Liver (tissue), 8 donors: ENCODE measurements at regions not wholly inside any gene's neighbourhood (a gene's known extent, or its start where the extent isn't known, plus 50 kb on each side); places are given as distances from the start of the nearest gene placed in this dataset.

Source experiments
- DNase-seq: peaks from one replicate; pipeline ENCODE4 v3.0.0-alpha.2; 2017; ENCODE audit warnings: low spot score
- H3K27ac ChIP-seq, 2 donors: one replicate each; pipeline ENCODE4 v1.7.0; 2013; ENCODE audit warnings: inconsistent platforms in 2 of 2, low read length in 2 of 2, control low read depth in 1 of 2, low read depth in 1 of 2, mild to moderate bottlenecking in 1 of 2
- H3K27me3 ChIP-seq, 4 donors: one replicate each; pipeline versions ENCODE4 v1.6.1 to v1.7.0; 2013; ENCODE audit warnings: low read length in 3 of 4, inconsistent platforms in 1 of 4, mild to moderate bottlenecking in 1 of 4, moderate library complexity in 1 of 4; ENCODE audit not compliant: control insufficient read depth in 4 of 4, insufficient read depth in 4 of 4
- H3K36me3 ChIP-seq, 4 donors: one replicate each; pipeline versions ENCODE4 v1.6.1 to v1.7.0; 2013; ENCODE audit warnings: low read length in 3 of 4, mild to moderate bottlenecking in 3 of 4, low read depth in 1 of 4, moderate library complexity in 1 of 4; ENCODE audit not compliant: control insufficient read depth in 4 of 4, insufficient read depth in 3 of 4
- H3K4me1 ChIP-seq, 4 donors: one replicate each; pipeline versions ENCODE4 v1.6.1 to v1.7.0; 2013; ENCODE audit warnings: low read length in 3 of 4, mild to moderate bottlenecking in 3 of 4, moderate library complexity in 1 of 4; ENCODE audit not compliant: control insufficient read depth in 4 of 4, insufficient read depth in 4 of 4
- H3K4me3 ChIP-seq, 3 donors: one replicate each; pipeline versions ENCODE4 v1.6.1 to v1.7.0; 2013; ENCODE audit warnings: low read length in 3 of 3, control low read depth in 1 of 3, low read depth in 1 of 3, mild to moderate bottlenecking in 1 of 3
- H3K9ac ChIP-seq, 2 donors: one replicate each; pipeline ENCODE4 v1.7.0; 2013; ENCODE audit warnings: low read length in 2 of 2, mild to moderate bottlenecking in 2 of 2, moderate library complexity in 2 of 2, control low read depth in 1 of 2, low read depth in 1 of 2
- H3K9me3 ChIP-seq, 4 donors: one replicate each; pipeline versions ENCODE4 v1.6.1 to v1.7.0; 2013; ENCODE audit warnings: low read length in 3 of 4; ENCODE audit not compliant: control insufficient read depth in 4 of 4
- ATF3 ChIP-seq: IDR thresholded peaks from 2 replicates; pipeline ENCODE4 v1.6.1; 2016; ENCODE audit warnings: antibody characterized with exemption
- EGR1 ChIP-seq, 2 donors: IDR thresholded peaks; 2 replicates each; pipeline ENCODE4 v1.6.1; 2016 to 2018; ENCODE audit warnings: antibody characterized with exemption in 2 of 2, low read depth in 2 of 2
- FOXA1 ChIP-seq: IDR thresholded peaks from 2 replicates; pipeline ENCODE4 v1.6.1; 2016; ENCODE audit warnings: antibody characterized with exemption
- FOXA2 ChIP-seq: IDR thresholded peaks from 2 replicates; pipeline ENCODE4 v1.6.1; 2016; ENCODE audit warnings: antibody characterized with exemption
- GABPA ChIP-seq, 2 donors: IDR thresholded peaks in 1 of 2; conservative IDR thresholded peaks in 1 of 2; 2 replicates each; pipeline ENCODE4 v1.6.1; 2016; ENCODE audit warnings: antibody characterized with exemption in 2 of 2, mild to moderate bottlenecking in 1 of 2, moderate library complexity in 1 of 2
- HNF4A ChIP-seq, 2 donors: conservative IDR thresholded peaks; 2 replicates each; pipeline ENCODE4 v1.6.1; 2016; ENCODE audit warnings: antibody characterized with exemption in 2 of 2, mild to moderate bottlenecking in 2 of 2
- HNF4G ChIP-seq: IDR thresholded peaks from 2 replicates; pipeline ENCODE4 v1.6.1; 2016; ENCODE audit warnings: antibody characterized with exemption
- JUND ChIP-seq, 2 donors: IDR thresholded peaks; 2 replicates each; pipeline ENCODE4 v1.6.1; 2016; ENCODE audit warnings: antibody characterized with exemption in 2 of 2
- MAX ChIP-seq: IDR thresholded peaks from 2 replicates; pipeline ENCODE4 v1.6.1; 2016; ENCODE audit warnings: antibody characterized with exemption
- NR2F2 ChIP-seq: IDR thresholded peaks from 2 replicates; pipeline ENCODE4 v1.6.1; 2016; ENCODE audit warnings: antibody characterized with exemption
- RAD21 ChIP-seq, 2 donors: IDR thresholded peaks; 2 replicates each; pipeline ENCODE4 v1.6.1; 2016; ENCODE audit warnings: antibody characterized with exemption in 2 of 2, mild to moderate bottlenecking in 2 of 2
- REST ChIP-seq: IDR thresholded peaks from 2 replicates; pipeline ENCODE4 v1.6.1; 2016; ENCODE audit warnings: antibody characterized with exemption, mild to moderate bottlenecking
- RXRA ChIP-seq, 2 donors: IDR thresholded peaks; 2 replicates each; pipeline ENCODE4 v1.6.1; 2017 to 2018; ENCODE audit warnings: antibody characterized with exemption in 2 of 2, mild to moderate bottlenecking in 1 of 2
- SP1 ChIP-seq: IDR thresholded peaks from 2 replicates; pipeline ENCODE4 v1.6.1; 2018; ENCODE audit warnings: antibody characterized with exemption, mild to moderate bottlenecking
- TAF1 ChIP-seq: conservative IDR thresholded peaks from 2 replicates; pipeline ENCODE4 v1.6.1; 2016; ENCODE audit warnings: antibody characterized with exemption, mild to moderate bottlenecking
- YY1 ChIP-seq: IDR thresholded peaks from 2 replicates; pipeline ENCODE4 v1.6.1; 2016; ENCODE audit warnings: antibody characterized with exemption, mild to moderate bottlenecking
- ZBTB33 ChIP-seq: IDR thresholded peaks from 2 replicates; pipeline ENCODE4 v1.6.1; 2016; ENCODE audit warnings: antibody characterized with exemption
- WGBS: extraction: QIAGEN DNeasy Blood & Tissue Kit; methylation state at CpG from one replicate; pipeline ENCODE4 v1.1.7; 2013; 5-methylcytosine and 5-hydroxymethylcytosine counted together
- TF ChIP-seq, protein P1 (sequence below): fragments of 150-350 bp; IDR thresholded peaks from 2 replicates; pipeline ENCODE4 v1.5.1; 2017; ENCODE audit warnings: improper control_type of control experiment, low read depth, low read length; ENCODE audit not compliant: missing input control
- donor health status: healthy.
- donor health status: healthy.
- donor health status: healthy.
- donor health status: healthy.
- donor health status: healthy.

DNA sequence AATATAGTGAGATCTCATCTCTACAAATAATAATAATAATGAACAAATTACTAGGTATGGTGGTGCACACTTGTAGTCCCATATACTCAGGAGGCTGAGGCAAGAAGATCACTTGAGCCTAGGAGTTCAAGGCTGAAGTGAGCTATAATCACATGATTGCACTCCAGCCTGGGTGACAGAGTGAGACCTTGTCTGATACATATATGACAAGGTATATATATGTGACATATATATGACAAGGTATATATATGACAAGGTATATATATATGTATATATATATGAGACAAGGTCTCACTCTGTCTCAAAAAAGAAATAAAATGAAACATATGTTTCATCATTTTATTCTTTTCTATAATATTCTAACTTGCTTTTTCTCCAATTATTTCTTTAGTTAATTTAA, 278.1 kb upstream of the TET2 start (continued):
- no peak for TF ChIP-seq ZBTB33

DNA sequence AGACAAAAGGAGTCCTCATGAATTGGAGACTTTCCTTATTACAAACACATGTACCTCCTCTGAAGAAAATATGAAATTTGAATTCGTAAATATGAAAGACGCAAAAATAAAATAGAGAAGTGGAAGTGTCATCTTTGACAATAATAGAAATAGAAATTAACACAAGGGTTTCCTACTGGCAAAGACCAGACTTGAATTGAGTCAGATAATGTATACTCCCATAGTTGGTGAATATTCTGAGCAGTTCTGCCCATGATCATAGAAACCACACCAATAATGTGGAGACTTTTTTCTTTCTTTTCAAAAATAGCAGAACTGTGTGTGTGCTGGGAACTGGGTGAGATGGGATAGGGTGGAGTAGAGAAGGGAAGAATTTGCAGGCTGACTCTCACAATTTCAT, 277.7 kb upstream of the TET2 start:
- H3K27me3 ChIP-seq, result no peaks in the 10 kb centered on the region
- H3K27ac ChIP-seq, result no peak overlapping the region
- TF ChIP-seq FOXA2, result no peak
- TF ChIP-seq ZBTB33, result no peak
- TF ChIP-seq YY1, result no peak
- TF ChIP-seq EGR1 (IDR thresholded peaks at IDR 0.05; ENCODE audit: low read depth in 2 of 2), result no peak
- no peak for TF ChIP-seq SP1
- no peak for TF ChIP-seq TAF1
- TF ChIP-seq RAD21 (IDR thresholded peaks at IDR 0.05), result no peak
- no peak for TF ChIP-seq ATF3
- TF ChIP-seq, protein P1, sequence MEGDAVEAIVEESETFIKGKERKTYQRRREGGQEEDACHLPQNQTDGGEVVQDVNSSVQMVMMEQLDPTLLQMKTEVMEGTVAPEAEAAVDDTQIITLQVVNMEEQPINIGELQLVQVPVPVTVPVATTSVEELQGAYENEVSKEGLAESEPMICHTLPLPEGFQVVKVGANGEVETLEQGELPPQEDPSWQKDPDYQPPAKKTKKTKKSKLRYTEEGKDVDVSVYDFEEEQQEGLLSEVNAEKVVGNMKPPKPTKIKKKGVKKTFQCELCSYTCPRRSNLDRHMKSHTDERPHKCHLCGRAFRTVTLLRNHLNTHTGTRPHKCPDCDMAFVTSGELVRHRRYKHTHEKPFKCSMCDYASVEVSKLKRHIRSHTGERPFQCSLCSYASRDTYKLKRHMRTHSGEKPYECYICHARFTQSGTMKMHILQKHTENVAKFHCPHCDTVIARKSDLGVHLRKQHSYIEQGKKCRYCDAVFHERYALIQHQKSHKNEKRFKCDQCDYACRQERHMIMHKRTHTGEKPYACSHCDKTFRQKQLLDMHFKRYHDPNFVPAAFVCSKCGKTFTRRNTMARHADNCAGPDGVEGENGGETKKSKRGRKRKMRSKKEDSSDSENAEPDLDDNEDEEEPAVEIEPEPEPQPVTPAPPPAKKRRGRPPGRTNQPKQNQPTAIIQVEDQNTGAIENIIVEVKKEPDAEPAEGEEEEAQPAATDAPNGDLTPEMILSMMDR, result no peak
- no peak for TF ChIP-seq NR2F2
- no peak for TF ChIP-seq RXRA (IDR thresholded peaks at IDR 0.05)
- TF ChIP-seq HNF4G, result no peak
- TF ChIP-seq GABPA (IDR thresholded peaks at IDR 0.05 in 1 of 2, conservative IDR thresholded peaks at IDR 0.05 in 1 of 2), result no peak
- TF ChIP-seq MAX, result no peak
- TF ChIP-seq FOXA1, result no peak
- TF ChIP-seq JUND (IDR thresholded peaks at IDR 0.05), result no peak
- TF ChIP-seq REST, result no peak
- TF ChIP-seq HNF4A (conservative IDR thresholded peaks at IDR 0.05), result no peak
- H3K4me1 ChIP-seq, result no peaks in the 10 kb centered on the region
- WGBS, result 84% methylated on average over 2 of the region's 2 CpGs
- H3K9ac ChIP-seq, result no peak overlapping the region
- H3K4me3 ChIP-seq, result no peak overlapping the region
- no peaks in the 10 kb centered on the region for H3K36me3 ChIP-seq
- H3K9me3 ChIP-seq, result no peaks in the 10 kb centered on the region
- no peak for DNase-seq
